ENCODE measurements at regions not wholly inside any gene's neighbourhood (a gene's known extent, or its start where the extent isn't known, plus 50 kb on each side); places are given as distances from the start of the nearest gene placed in this dataset.

GRCh38 chr13:99812625-99813024 is 158.9 kb downstream of the ZIC5 start:
- Histone ChIP-seq H3K4me3 (ENCODE audit: low read depth, low read length) (no peak overlapping the region), H3K4me1 (ENCODE audit: insufficient read depth) (no peaks in the 10 kb centered on the region), H3K36me3 (ENCODE audit: insufficient read depth) (no peaks in the 10 kb centered on the region), H3K27ac (ENCODE audit: low read depth) (no peak overlapping the region)
- DNase-seq (ENCODE audit: extremely low spot score), result no peak
- WGBS, result 83% methylated on average over 5 of the region's 5 CpGs

- Histone ChIP-seq H3K27ac (ENCODE audit: low read depth) (no peak overlapping the region), H3K4me1 (ENCODE audit: insufficient read depth) (no peaks in the 10 kb centered on the region), H3K36me3 (ENCODE audit: insufficient read depth) (no peaks in the 10 kb centered on the region), H3K4me3 (ENCODE audit: low read depth, low read length) (no peak overlapping the region)
- DNase-seq (ENCODE audit: extremely low spot score), result no peak
- WGBS, result 73% methylated on average over 7 of the region's 7 CpGs
Observed at GRCh38 chr13:99811067-99811700, 160.4 kb downstream of the ZIC5 start.

- WGBS, result 88% methylated on average over 4 of the region's 4 CpGs
- H3K36me3 ChIP-seq (ENCODE audit: insufficient read depth), result no peaks in the 10 kb centered on the region
- H3K27ac ChIP-seq (ENCODE audit: low read depth), result no peak overlapping the region
- H3K4me1 ChIP-seq (ENCODE audit: insufficient read depth), result no peaks in the 10 kb centered on the region
- H3K4me3 ChIP-seq (ENCODE audit: low read depth, low read length), result no peak overlapping the region
- DNase-seq (ENCODE audit: extremely low spot score), result no peak
Observed at GRCh38 chr13:99809926-99810325, 161.6 kb downstream of the ZIC5 start.

- Histone ChIP-seq H3K4me3 (ENCODE audit: low read depth, low read length) (no peak overlapping the region), H3K27ac (ENCODE audit: low read depth) (no peak overlapping the region), H3K36me3 (ENCODE audit: insufficient read depth) (no peaks in the 10 kb centered on the region), H3K4me1 (ENCODE audit: insufficient read depth) (no peaks in the 10 kb centered on the region)
- 63% methylated on average over 8 of the region's 8 CpGs for WGBS
- DNase-seq (ENCODE audit: extremely low spot score), result no peak
Observed at GRCh38 chr13:99809496-99809895, 162.1 kb downstream of the ZIC5 start.

GRCh38 chr13:99808786-99809185 is 162.8 kb downstream of the ZIC5 start:
- Histone ChIP-seq H3K4me3 (ENCODE audit: low read depth, low read length) (no peak overlapping the region), H3K4me1 (ENCODE audit: insufficient read depth) (no peaks in the 10 kb centered on the region), H3K36me3 (ENCODE audit: insufficient read depth) (no peaks in the 10 kb centered on the region), H3K27ac (ENCODE audit: low read depth) (no peak overlapping the region)
- WGBS, result 0% methylated on average over 1 of the region's 1 CpG
- no peak for DNase-seq (ENCODE audit: extremely low spot score)

GRCh38 chr13:99806671-99807070 is 164.9 kb downstream of the ZIC5 start:
- H3K4me3 ChIP-seq (ENCODE audit: low read depth, low read length), result no peak overlapping the region

GRCh38 chr13:99805361-99805760 is 166.2 kb downstream of the ZIC5 start:
- 30% methylated on average over 7 of the region's 7 CpGs for WGBS
- Histone ChIP-seq H3K27ac (ENCODE audit: low read depth) (no peak overlapping the region), H3K4me3 (ENCODE audit: low read depth, low read length) (no peak overlapping the region), H3K4me1 (ENCODE audit: insufficient read depth) (no peaks in the 10 kb centered on the region), H3K36me3 (ENCODE audit: insufficient read depth) (no peaks in the 10 kb centered on the region)
- DNase-seq (ENCODE audit: extremely low spot score), result no peak

More at GRCh38 chr13:99806671-99807070, 164.9 kb downstream of the ZIC5 start:
- WGBS, result 66% methylated on average over 4 of the region's 4 CpGs
- Histone ChIP-seq H3K36me3 (ENCODE audit: insufficient read depth) (no peaks in the 10 kb centered on the region), H3K27ac (ENCODE audit: low read depth) (no peak overlapping the region), H3K4me1 (ENCODE audit: insufficient read depth) (no peaks in the 10 kb centered on the region)
- no peak for DNase-seq (ENCODE audit: extremely low spot score)

GRCh38 chr13:99803141-99803540 is 168.4 kb downstream of the ZIC5 start:
- no peak for DNase-seq (ENCODE audit: extremely low spot score)
- 90% methylated on average over 3 of the region's 3 CpGs for WGBS
- no peaks in the 10 kb centered on the region for H3K4me1 ChIP-seq (ENCODE audit: insufficient read depth)
- H3K36me3 ChIP-seq (ENCODE audit: insufficient read depth), result no peaks in the 10 kb centered on the region
- no peak overlapping the region for H3K4me3 ChIP-seq (ENCODE audit: low read depth, low read length)
- no peak overlapping the region for H3K27ac ChIP-seq (ENCODE audit: low read depth)

- Histone ChIP-seq H3K27ac (ENCODE audit: low read depth) (no peak overlapping the region), H3K36me3 (ENCODE audit: insufficient read depth) (no peaks in the 10 kb centered on the region), H3K4me1 (ENCODE audit: insufficient read depth) (no peaks in the 10 kb centered on the region), H3K4me3 (ENCODE audit: low read depth, low read length) (no peak overlapping the region)
- no peak for DNase-seq (ENCODE audit: extremely low spot score)
Observed at GRCh38 chr13:99802416-99802815, 169.2 kb downstream of the ZIC5 start.

GRCh38 chr13:99800951-99801350 is 170.6 kb downstream of the ZIC5 start:
- no peak overlapping the region for H3K4me3 ChIP-seq (ENCODE audit: low read depth, low read length)
- no peaks in the 10 kb centered on the region for H3K36me3 ChIP-seq (ENCODE audit: insufficient read depth)
- no peaks in the 10 kb centered on the region for H3K4me1 ChIP-seq (ENCODE audit: insufficient read depth)
- DNase-seq (ENCODE audit: extremely low spot score), result no peak
- H3K27ac ChIP-seq (ENCODE audit: low read depth), result no peak overlapping the region
- WGBS, result 30% methylated on average over 4 of the region's 4 CpGs

GRCh38 chr13:99800011-99800410 is 171.6 kb downstream of the ZIC5 start:
- Histone ChIP-seq H3K4me1 (ENCODE audit: insufficient read depth) (no peaks in the 10 kb centered on the region), H3K27ac (ENCODE audit: low read depth) (no peak overlapping the region), H3K36me3 (ENCODE audit: insufficient read depth) (no peaks in the 10 kb centered on the region), H3K4me3 (ENCODE audit: low read depth, low read length) (no peak overlapping the region)
- 84% methylated on average over 3 of the region's 3 CpGs for WGBS
- no peak for DNase-seq (ENCODE audit: extremely low spot score)

- Histone ChIP-seq H3K4me3 (ENCODE audit: low read depth, low read length) (no peak overlapping the region), H3K27ac (ENCODE audit: low read depth) (no peak overlapping the region), H3K4me1 (ENCODE audit: insufficient read depth) (no peaks in the 10 kb centered on the region), H3K36me3 (ENCODE audit: insufficient read depth) (no peaks in the 10 kb centered on the region)
- DNase-seq (ENCODE audit: extremely low spot score), result no peak
- WGBS, result 45% methylated on average over 4 of the region's 4 CpGs
Observed at GRCh38 chr13:99798756-99799155, 172.8 kb downstream of the ZIC5 start.

GRCh38 chr13:99797691-99798090 is 173.9 kb downstream of the ZIC5 start:
- WGBS, result 47% methylated on average over 2 of the region's 2 CpGs

GRCh38 chr13:99796175-99796819 is 175.3 kb downstream of the ZIC5 start:
- no peak overlapping the region for H3K4me3 ChIP-seq (ENCODE audit: low read depth, low read length)
- no peaks in the 10 kb centered on the region for H3K36me3 ChIP-seq (ENCODE audit: insufficient read depth)
- no peaks in the 10 kb centered on the region for H3K4me1 ChIP-seq (ENCODE audit: insufficient read depth)
- no peak overlapping the region for H3K27ac ChIP-seq (ENCODE audit: low read depth)
- DNase-seq (ENCODE audit: extremely low spot score), result no peak

More at GRCh38 chr13:99797691-99798090, 173.9 kb downstream of the ZIC5 start:
- no peak overlapping the region for H3K4me3 ChIP-seq (ENCODE audit: low read depth, low read length)
- no peaks in the 10 kb centered on the region for H3K4me1 ChIP-seq (ENCODE audit: insufficient read depth)
- no peak overlapping the region for H3K27ac ChIP-seq (ENCODE audit: low read depth)
- no peak for DNase-seq (ENCODE audit: extremely low spot score)
- H3K36me3 ChIP-seq (ENCODE audit: insufficient read depth), result no peaks in the 10 kb centered on the region
